ENCODE measurements at regions not wholly inside any gene's neighbourhood (a gene's known extent, or its start where the extent isn't known, plus 50 kb on each side); places are given as distances from the start of the nearest gene placed in this dataset.

- H3K4me3 ChIP-seq, result no peak overlapping the region
- no peak for TF ChIP-seq CTCF (IDR thresholded peaks at IDR 0.05 in 8 of 11, conservative IDR thresholded peaks at IDR 0.05 in 3 of 11)
- TF ChIP-seq POLR2AphosphoS5 (IDR thresholded peaks at IDR 0.05), result no peak
- no peak for TF ChIP-seq POLR2A (IDR thresholded peaks at IDR 0.05)
- WGBS, 5 donors, result 69 to 85% (median 78%) methylated on average over 3 of the region's 3 CpGs
- no peak for DNase-seq
- intact Hi-C loops (cut with DNase I; ENCODE audit: low total_unique reads), result no loop called here
- H3K27ac ChIP-seq, result no peak overlapping the region
- H3K36me3 ChIP-seq, result no peaks in the 10 kb centered on the region
- H3K9me3 ChIP-seq, result peaks cover 0 to 16% (median 3%) of the 10 kb centered on the region in 8 donors
- no peaks in the 10 kb centered on the region for H3K4me1 ChIP-seq
- no peaks in the 10 kb centered on the region for H3K27me3 ChIP-seq (replicated peaks in 1 of 7)
These were observed 288.4 kb upstream of the RGS18 start for GRCh38 chr1:191869790-191870312.

GRCh38 chr1:191870490-191870889 is 287.8 kb upstream of the RGS18 start:
- TF ChIP-seq POLR2A (IDR thresholded peaks at IDR 0.05) (no peak), CTCF (IDR thresholded peaks at IDR 0.05 in 8 of 11, conservative IDR thresholded peaks at IDR 0.05 in 3 of 11) (no peak), POLR2AphosphoS5 (IDR thresholded peaks at IDR 0.05) (no peak)

GRCh38 chr1:191875994-191876393 is 282.3 kb upstream of the RGS18 start:
- TF ChIP-seq POLR2A (IDR thresholded peaks at IDR 0.05) (no peak), POLR2AphosphoS5 (IDR thresholded peaks at IDR 0.05) (no peak)
- no peak for DNase-seq
- peaks cover 0 to 11% (median 0%) of the 10 kb centered on the region in 8 donors for H3K9me3 ChIP-seq
- H3K4me3 ChIP-seq, result no peak overlapping the region
- no peak overlapping the region for H3K27ac ChIP-seq
- no peaks in the 10 kb centered on the region for H3K27me3 ChIP-seq (replicated peaks in 1 of 7)
- no peaks in the 10 kb centered on the region for H3K36me3 ChIP-seq
- 83 to 98% (median 87%) methylated on average over 1 of the region's 1 CpG for WGBS, 5 donors
- intact Hi-C loops (cut with DNase I; ENCODE audit: low total_unique reads), result no loop called here
- H3K4me1 ChIP-seq, result no peaks in the 10 kb centered on the region

More at GRCh38 chr1:191870490-191870889, 287.8 kb upstream of the RGS18 start:
- intact Hi-C loops (cut with DNase I; ENCODE audit: low total_unique reads), result no loop called here
- H3K27me3 ChIP-seq (replicated peaks in 1 of 7), result no peaks in the 10 kb centered on the region
- H3K9me3 ChIP-seq, result peaks cover 0 to 16% (median 0%) of the 10 kb centered on the region in 8 donors
- DNase-seq, result no peak
- H3K4me3 ChIP-seq, result no peak overlapping the region
- H3K36me3 ChIP-seq, result no peaks in the 10 kb centered on the region
- 69 to 85% (median 78%) methylated on average over 3 of the region's 3 CpGs for WGBS, 5 donors
- H3K27ac ChIP-seq, result no peak overlapping the region
- H3K4me1 ChIP-seq, result no peaks in the 10 kb centered on the region

GRCh38 chr1:191876631-191877030 is 281.6 kb upstream of the RGS18 start:
- H3K9me3 ChIP-seq, result peaks cover 0 to 6% (median 0%) of the 10 kb centered on the region in 8 donors
- no peaks in the 10 kb centered on the region for H3K36me3 ChIP-seq
- intact Hi-C loops (cut with DNase I; ENCODE audit: low total_unique reads), result no loop called here
- 78 to 95% (median 87%) methylated on average over 1 of the region's 1 CpG for WGBS, 5 donors
- TF ChIP-seq POLR2A (IDR thresholded peaks at IDR 0.05) (no peak), POLR2AphosphoS5 (IDR thresholded peaks at IDR 0.05) (no peak), CTCF (IDR thresholded peaks at IDR 0.05 in 8 of 11, conservative IDR thresholded peaks at IDR 0.05 in 3 of 11) (no peak)
- no peaks in the 10 kb centered on the region for H3K4me1 ChIP-seq
- no peak overlapping the region for H3K27ac ChIP-seq
- H3K27me3 ChIP-seq (replicated peaks in 1 of 7), result no peaks in the 10 kb centered on the region
- no peak for DNase-seq
- H3K4me3 ChIP-seq, result no peak overlapping the region

- WGBS, 5 donors, result 8 to 25% (median 16%) methylated on average over 1 of the region's 1 CpG
- Histone ChIP-seq H3K36me3 (no peaks in the 10 kb centered on the region), H3K4me3 (no peak overlapping the region), H3K27me3 (replicated peaks in 1 of 7) (no peaks in the 10 kb centered on the region), H3K9me3 (no peaks in the 10 kb centered on the region), H3K4me1 (no peaks in the 10 kb centered on the region), H3K27ac (no peak overlapping the region)
- intact Hi-C loops (cut with DNase I; ENCODE audit: low total_unique reads), result no loop called here
- no peak for TF ChIP-seq POLR2AphosphoS5 (IDR thresholded peaks at IDR 0.05)
- no peak for TF ChIP-seq CTCF (IDR thresholded peaks at IDR 0.05 in 8 of 11, conservative IDR thresholded peaks at IDR 0.05 in 3 of 11)
- no peak for TF ChIP-seq POLR2A (IDR thresholded peaks at IDR 0.05)
- DNase-seq, result no peak
These were observed 275.4 kb upstream of the RGS18 start for GRCh38 chr1:191882870-191883269.
